Cardiac muscle cell (in vitro differentiated cells and primary cell): ENCODE measurements at regions not wholly inside any gene's neighbourhood (a gene's known extent, or its start where the extent isn't known, plus 50 kb on each side); places are given as distances from the start of the nearest gene placed in this dataset.
A peak's percentile ranks its signal among the peaks of the same experiment; 100 is the strongest.

Experiments used
- DNase-seq, 2 donors: peaks; one replicate each; pipeline versions ENCODE4 v3.0.0 to v3.0.0-alpha.2; 2010 to 2017; ENCODE audit warnings: low read depth in 1 of 2, low spot score in 1 of 2
- H3K27ac ChIP-seq: fragments of 200-600 bp; sonication (generic); 2 replicates; pipeline ENCODE4 v1.5.1; 2016
- H3K27me3 ChIP-seq: fragments of 200-600 bp; sonication (generic); 2 replicates; pipeline ENCODE4 v1.6.0; 2016; ENCODE audit warnings: control low read depth
- H3K36me3 ChIP-seq: fragments of 200-600 bp; sonication (generic); 2 replicates; pipeline ENCODE4 v1.5.1; 2016; ENCODE audit warnings: control low read depth
- H3K4me1 ChIP-seq: fragments of 200-600 bp; sonication (generic); 2 replicates; pipeline ENCODE4 v1.8.1; 2017; ENCODE audit warnings: low read depth, mild to moderate bottlenecking, mixed run types
- H3K4me3 ChIP-seq: fragments of 200-600 bp; sonication (generic); 2 replicates; pipeline ENCODE4 v1.5.1; 2016; ENCODE audit warnings: mild to moderate bottlenecking
- H3K9me3 ChIP-seq: fragments of 200-600 bp; sonication (generic); 2 replicates; pipeline ENCODE4 v1.5.1; 2017; ENCODE audit warnings: low read depth, mild to moderate bottlenecking, control low read depth
- TF ChIP-seq, protein P1 (sequence below): IDR thresholded peaks from 2 replicates; pipeline ENCODE4 v1.5.1; 2012; ENCODE audit warnings: low read depth, mild to moderate bottlenecking, low read length

DNA sequence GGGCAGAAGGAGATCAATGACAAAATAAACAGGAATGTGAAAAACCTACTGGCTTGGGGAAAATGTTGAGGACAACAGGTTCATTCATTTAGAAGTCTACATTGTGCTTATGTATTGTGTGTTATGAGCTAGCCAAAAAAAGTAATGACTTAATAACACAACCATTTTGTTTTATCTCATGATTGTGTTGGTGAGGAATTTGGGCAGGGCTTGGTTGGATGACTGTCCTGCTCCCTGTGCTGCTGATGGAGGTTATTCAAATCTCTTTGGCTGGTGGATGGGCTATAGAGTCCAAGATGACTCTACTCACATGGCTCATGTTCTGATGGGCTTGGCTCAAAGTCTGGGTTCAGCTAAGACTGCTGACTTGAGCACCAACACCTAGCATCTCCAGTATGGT lies 116.3 kb downstream of the HS3ST1 start:
- Histone ChIP-seq H3K36me3 (no peaks in the 10 kb centered on the region), H3K27ac (no peak overlapping the region), H3K4me3 (no peak overlapping the region), H3K9me3 (no peaks in the 10 kb centered on the region), H3K4me1 (no peaks in the 10 kb centered on the region), H3K27me3 (no peaks in the 10 kb centered on the region)
- TF ChIP-seq, protein P1, sequence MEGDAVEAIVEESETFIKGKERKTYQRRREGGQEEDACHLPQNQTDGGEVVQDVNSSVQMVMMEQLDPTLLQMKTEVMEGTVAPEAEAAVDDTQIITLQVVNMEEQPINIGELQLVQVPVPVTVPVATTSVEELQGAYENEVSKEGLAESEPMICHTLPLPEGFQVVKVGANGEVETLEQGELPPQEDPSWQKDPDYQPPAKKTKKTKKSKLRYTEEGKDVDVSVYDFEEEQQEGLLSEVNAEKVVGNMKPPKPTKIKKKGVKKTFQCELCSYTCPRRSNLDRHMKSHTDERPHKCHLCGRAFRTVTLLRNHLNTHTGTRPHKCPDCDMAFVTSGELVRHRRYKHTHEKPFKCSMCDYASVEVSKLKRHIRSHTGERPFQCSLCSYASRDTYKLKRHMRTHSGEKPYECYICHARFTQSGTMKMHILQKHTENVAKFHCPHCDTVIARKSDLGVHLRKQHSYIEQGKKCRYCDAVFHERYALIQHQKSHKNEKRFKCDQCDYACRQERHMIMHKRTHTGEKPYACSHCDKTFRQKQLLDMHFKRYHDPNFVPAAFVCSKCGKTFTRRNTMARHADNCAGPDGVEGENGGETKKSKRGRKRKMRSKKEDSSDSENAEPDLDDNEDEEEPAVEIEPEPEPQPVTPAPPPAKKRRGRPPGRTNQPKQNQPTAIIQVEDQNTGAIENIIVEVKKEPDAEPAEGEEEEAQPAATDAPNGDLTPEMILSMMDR = no peak
- peak in 1 of 2 donors; percentile 68 for DNase-seq

DNA sequence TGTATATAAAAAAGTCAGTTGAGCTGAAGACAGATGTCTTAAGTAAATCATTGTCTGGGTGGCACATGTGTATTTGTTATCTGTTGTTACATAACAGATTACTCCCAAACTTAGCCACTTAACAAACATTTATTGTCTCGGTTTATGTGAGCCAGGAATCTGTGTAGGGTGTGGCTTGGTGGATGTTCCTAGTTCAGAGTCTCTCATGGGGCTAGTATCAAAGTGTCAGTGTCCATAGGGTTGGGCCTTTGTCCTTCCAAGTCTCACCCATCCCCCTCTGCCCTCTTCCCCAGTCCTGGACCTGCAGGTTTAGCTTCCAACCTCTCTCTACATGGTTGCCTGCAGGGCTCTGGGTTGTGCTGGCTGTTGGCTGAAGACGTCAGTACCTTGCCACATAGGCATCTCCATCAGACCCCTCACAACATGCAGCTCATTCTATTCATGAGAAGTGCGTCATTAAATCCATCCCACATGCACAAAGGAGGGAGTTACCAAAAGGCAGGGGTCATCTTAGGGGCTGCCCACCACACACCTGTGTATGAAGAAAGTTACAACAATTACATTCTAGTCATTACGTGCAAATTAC lies 127.5 kb downstream of the HS3ST1 start:
- H3K36me3 ChIP-seq = no peaks in the 10 kb centered on the region
- no peaks in the 10 kb centered on the region for H3K9me3 ChIP-seq
- H3K4me3 ChIP-seq = no peak overlapping the region
- H3K4me1 ChIP-seq = no peaks in the 10 kb centered on the region
- TF ChIP-seq, protein P1 = no peak
- H3K27ac ChIP-seq = no peak overlapping the region
- no peaks in the 10 kb centered on the region for H3K27me3 ChIP-seq
- DNase-seq = no peak

DNA sequence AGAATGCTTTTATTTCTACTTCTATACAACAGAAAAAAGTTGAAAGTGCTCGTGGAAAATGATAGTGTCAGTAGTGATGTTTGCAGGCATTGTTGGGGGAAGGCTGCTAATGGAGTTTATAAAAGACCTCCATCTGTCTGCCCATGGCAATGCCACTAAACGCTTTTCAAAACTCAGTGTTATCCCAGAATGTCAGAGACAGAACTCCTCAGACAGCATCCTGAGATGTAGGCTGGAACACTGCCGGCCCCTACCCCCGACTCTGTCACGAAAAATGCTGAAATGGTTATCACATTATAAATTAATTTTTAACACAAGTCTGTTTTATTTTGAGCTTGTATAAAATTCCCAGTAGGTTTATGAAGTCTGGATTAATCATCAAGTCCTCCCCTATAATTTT lies 128.9 kb downstream of the HS3ST1 start:
- TF ChIP-seq, protein P1 = no peak
- DNase-seq = no peak
- H3K4me1 ChIP-seq = no peaks in the 10 kb centered on the region
- H3K4me3 ChIP-seq = no peak overlapping the region
- H3K27ac ChIP-seq = no peak overlapping the region
- H3K36me3 ChIP-seq = no peaks in the 10 kb centered on the region
- H3K27me3 ChIP-seq = no peaks in the 10 kb centered on the region
- no peaks in the 10 kb centered on the region for H3K9me3 ChIP-seq

DNA sequence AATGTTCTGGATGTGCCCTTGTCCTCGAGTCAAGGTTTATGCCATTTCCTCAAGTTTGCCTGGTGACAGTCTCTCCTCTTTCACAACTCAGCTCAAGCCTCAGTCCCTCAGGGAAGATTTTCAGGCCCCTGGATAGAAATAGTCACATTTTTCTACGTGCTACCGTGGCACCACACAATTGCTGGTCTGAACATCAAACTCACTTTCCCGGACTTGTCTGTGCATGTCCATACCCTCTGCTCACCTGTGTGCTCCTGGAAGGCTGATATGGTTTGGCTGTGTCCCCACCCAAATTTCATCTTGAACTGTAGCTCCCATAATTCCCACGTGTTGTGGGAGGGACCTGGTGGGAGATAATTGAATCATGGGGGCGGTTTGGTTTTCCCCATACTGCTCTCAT lies 129.7 kb downstream of the HS3ST1 start:
- TF ChIP-seq, protein P1 = no peak
- Histone ChIP-seq H3K9me3 (no peaks in the 10 kb centered on the region), H3K27me3 (no peaks in the 10 kb centered on the region), H3K4me3 (no peak overlapping the region), H3K36me3 (no peaks in the 10 kb centered on the region), H3K4me1 (no peaks in the 10 kb centered on the region), H3K27ac (no peak overlapping the region)
- DNase-seq = no peak

DNA sequence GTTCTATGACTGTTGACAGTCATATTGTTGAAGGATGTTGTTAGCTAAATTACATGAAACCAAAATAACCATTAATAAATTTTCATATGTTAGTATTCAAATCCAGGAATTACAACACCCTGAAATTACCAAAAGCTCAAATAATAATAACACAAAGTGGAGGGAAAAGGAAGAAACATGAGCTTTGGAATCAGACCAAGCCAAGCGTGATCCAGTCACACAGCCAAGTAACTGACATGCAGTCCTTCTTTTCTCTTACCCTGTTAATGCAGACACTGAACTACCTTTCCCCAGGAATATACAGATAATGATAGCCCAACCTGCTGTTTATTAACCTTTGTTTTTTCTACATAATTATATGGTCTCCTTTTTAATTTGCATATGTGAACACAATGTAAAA lies 130.2 kb downstream of the HS3ST1 start:
- H3K27ac ChIP-seq = no peak overlapping the region
- H3K4me1 ChIP-seq = no peaks in the 10 kb centered on the region
- H3K9me3 ChIP-seq = no peaks in the 10 kb centered on the region
- H3K4me3 ChIP-seq = no peak overlapping the region
- no peaks in the 10 kb centered on the region for H3K36me3 ChIP-seq
- H3K27me3 ChIP-seq = no peaks in the 10 kb centered on the region
- TF ChIP-seq, protein P1 = no peak
- no peak for DNase-seq

DNA sequence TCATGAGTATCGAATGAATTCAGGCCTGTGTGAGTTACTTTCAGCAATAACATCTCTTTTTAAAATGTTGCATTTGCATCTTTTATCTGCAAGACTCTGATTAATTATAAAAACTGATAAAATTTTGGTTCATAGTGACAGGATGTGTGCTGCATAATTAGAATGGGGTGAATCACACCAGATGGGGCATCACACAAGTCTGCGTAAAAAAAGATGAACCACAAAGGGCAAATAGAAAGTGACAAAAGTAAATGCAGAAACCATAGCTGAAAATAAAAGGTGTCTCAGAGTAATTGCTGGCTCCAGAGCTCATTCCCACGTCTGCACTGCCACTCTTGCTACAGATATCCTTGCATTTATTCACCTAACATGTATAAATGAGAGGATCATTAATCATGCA lies 131.1 kb downstream of the HS3ST1 start:
- Histone ChIP-seq H3K4me1 (no peaks in the 10 kb centered on the region), H3K4me3 (no peak overlapping the region), H3K27ac (no peak overlapping the region), H3K27me3 (no peaks in the 10 kb centered on the region), H3K9me3 (no peaks in the 10 kb centered on the region), H3K36me3 (no peaks in the 10 kb centered on the region)
- TF ChIP-seq, protein P1 = no peak
- no peak for DNase-seq
